ENCODE measurements at regions not wholly inside any gene's neighbourhood (a gene's known extent, or its start where the extent isn't known, plus 50 kb on each side); places are given as distances from the start of the nearest gene placed in this dataset.

DNA sequence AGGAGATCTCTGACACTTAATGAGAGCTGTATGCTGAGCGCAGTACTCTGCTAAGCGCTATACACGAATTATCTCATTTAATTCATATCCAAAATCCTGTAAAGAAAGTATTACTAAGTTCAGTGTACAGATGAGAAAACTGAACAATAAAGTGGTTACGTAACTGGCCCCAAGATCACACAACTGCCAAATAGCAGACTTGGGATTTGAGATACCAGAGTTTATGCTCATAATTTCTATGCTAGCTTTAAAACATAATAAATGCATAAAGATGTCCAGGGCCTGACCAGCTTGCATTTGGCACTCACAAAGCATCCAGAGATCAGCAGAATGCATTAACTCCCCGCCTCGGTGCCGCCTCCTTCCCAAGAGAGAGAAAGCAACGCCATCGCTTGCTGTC lies 83.2 kb upstream of the PWP1 start:
- TF ChIP-seq, protein P1, sequence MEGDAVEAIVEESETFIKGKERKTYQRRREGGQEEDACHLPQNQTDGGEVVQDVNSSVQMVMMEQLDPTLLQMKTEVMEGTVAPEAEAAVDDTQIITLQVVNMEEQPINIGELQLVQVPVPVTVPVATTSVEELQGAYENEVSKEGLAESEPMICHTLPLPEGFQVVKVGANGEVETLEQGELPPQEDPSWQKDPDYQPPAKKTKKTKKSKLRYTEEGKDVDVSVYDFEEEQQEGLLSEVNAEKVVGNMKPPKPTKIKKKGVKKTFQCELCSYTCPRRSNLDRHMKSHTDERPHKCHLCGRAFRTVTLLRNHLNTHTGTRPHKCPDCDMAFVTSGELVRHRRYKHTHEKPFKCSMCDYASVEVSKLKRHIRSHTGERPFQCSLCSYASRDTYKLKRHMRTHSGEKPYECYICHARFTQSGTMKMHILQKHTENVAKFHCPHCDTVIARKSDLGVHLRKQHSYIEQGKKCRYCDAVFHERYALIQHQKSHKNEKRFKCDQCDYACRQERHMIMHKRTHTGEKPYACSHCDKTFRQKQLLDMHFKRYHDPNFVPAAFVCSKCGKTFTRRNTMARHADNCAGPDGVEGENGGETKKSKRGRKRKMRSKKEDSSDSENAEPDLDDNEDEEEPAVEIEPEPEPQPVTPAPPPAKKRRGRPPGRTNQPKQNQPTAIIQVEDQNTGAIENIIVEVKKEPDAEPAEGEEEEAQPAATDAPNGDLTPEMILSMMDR (conservative IDR thresholded peaks at IDR 0.05): no peak
- no peak for TF ChIP-seq ZFX (IDR thresholded peaks at IDR 0.05)
